ENCODE measurements at regions not wholly inside any gene's neighbourhood (a gene's known extent, or its start where the extent isn't known, plus 50 kb on each side); places are given as distances from the start of the nearest gene placed in this dataset.
"Not testable (repeated sequence)": the region's sequence is repeated elsewhere in the genome, so short reads cannot be mapped to it uniquely, and the experiment has no call there.

GRCh38 chr6:98352348-98352747 is 482.0 kb upstream of the POU3F2 start:
- DNase-seq: no peak

- DNase-seq: no peak
Observed at GRCh38 chr6:98358173-98358572, 476.2 kb upstream of the POU3F2 start.

- DNase-seq: peak; percentile 77
Observed at GRCh38 chr6:98366371-98366770, 468.0 kb upstream of the POU3F2 start.

- DNase-seq: no peak
Observed at GRCh38 chr6:98380589-98380988, 453.8 kb upstream of the POU3F2 start.

- DNase-seq: no peak
Observed at GRCh38 chr6:98382246-98382645, 452.1 kb upstream of the POU3F2 start.

GRCh38 chr6:98384334-98384733 is 450.0 kb upstream of the POU3F2 start:
- no peak for DNase-seq

- no peak for DNase-seq
Observed at GRCh38 chr6:98384801-98385200, 449.6 kb upstream of the POU3F2 start.

GRCh38 chr6:98395610-98396166 is 438.7 kb upstream of the POU3F2 start:
- DNase-seq: no peak

- no peak for DNase-seq
Observed at GRCh38 chr6:98416027-98416426, 418.3 kb upstream of the POU3F2 start.

- DNase-seq: not testable (repeated sequence)
Observed at GRCh38 chr6:98416497-98417158, 417.7 kb upstream of the POU3F2 start.

- no peak for DNase-seq
Observed at GRCh38 chr6:98433325-98434056, 400.9 kb upstream of the POU3F2 start.

GRCh38 chr6:98443633-98444032 is 390.7 kb upstream of the POU3F2 start:
- DNase-seq: peak; percentile 8

GRCh38 chr6:98452685-98453084 is 381.7 kb upstream of the POU3F2 start:
- DNase-seq: no peak

GRCh38 chr6:98454809-98455322 is 379.5 kb upstream of the POU3F2 start:
- DNase-seq: no peak

- no peak for DNase-seq
Observed at GRCh38 chr6:98458708-98459107, 375.7 kb upstream of the POU3F2 start.

GRCh38 chr6:98463038-98464000 is 371.1 kb upstream of the POU3F2 start:
- DNase-seq: no peak

GRCh38 chr6:98467091-98467490 is 367.3 kb upstream of the POU3F2 start:
- no peak for DNase-seq

GRCh38 chr6:98467902-98468301 is 366.5 kb upstream of the POU3F2 start:
- no peak for DNase-seq

- DNase-seq: no peak
Observed at GRCh38 chr6:98469141-98469540, 365.2 kb upstream of the POU3F2 start.

GRCh38 chr6:98470821-98471220 is 363.6 kb upstream of the POU3F2 start:
- DNase-seq: no peak

GRCh38 chr6:98471444-98471843 is 362.9 kb upstream of the POU3F2 start:
- DNase-seq: no peak

- no peak for DNase-seq
Observed at GRCh38 chr6:98477231-98477630, 357.1 kb upstream of the POU3F2 start.

- peak; percentile 73 for DNase-seq
Observed at GRCh38 chr6:98484696-98485095, 349.7 kb upstream of the POU3F2 start.

All from eye (tissue), 1 donor.